ENCODE measurements at regions not wholly inside any gene's neighbourhood (a gene's known extent, or its start where the extent isn't known, plus 50 kb on each side); places are given as distances from the start of the nearest gene placed in this dataset.
"Not testable (repeated sequence)": the region's sequence is repeated elsewhere in the genome, so short reads cannot be mapped to it uniquely, and the experiment has no call there.

DNA sequence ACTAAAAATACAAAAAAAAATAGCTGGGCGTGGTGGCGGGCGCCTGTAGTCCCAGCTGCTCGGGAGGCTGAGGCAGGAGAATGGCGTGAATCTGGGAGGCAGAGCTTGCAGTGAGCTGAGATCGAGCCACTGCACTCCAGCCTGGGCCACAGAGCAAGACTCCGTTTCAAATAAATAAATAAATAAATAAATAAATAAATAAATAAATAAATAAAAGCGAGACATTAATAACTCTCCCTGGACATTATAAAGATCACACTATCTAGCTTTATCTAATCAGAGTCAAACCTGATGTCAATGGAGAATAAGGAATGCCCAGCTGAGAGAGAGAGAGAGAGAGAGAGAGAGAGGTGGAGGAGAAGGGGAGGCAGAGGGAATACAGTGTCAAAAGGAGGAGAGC is 476.2 kb downstream of the FBXO15 start:
- not testable (repeated sequence) for DNase-seq

DNA sequence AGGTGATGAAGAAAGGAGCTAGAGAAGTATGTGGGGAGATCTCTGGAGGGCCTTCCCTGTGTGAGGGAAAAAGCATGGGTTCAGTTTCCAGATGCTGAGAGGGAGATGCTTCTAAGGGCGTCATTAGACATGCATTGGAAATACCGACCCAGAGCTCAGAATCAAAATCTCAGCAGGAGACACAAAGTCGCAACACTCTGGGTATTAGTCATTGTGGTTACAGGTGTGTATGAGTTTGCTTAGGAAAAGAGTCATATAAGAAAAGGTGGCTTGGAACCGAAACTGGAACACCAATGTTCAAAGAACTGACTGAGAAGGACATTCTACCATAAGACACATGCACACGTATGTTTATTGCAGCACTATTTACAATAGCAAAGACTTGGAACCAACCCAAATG is 477.1 kb downstream of the FBXO15 start:
- DNase-seq, result no peak

DNA sequence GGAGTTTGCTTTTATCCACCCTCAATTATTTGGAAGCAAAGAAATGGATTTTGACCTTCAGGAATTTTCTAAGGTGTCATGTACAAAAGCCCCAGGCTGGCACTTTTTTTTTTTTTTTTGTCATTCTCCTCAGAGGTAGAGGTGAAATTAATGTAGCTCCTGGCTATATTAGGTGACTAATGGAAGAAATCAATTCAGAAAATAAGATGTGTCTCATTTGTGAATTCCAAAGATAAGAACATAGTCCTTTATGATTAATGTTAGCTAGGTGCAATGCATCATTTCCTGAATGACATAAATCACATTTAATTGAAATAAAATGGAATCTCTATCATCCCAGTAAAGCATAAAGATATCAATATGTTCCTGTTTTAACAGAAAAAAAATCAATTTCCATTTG is 477.6 kb downstream of the FBXO15 start:
- DNase-seq, result no peak

DNA sequence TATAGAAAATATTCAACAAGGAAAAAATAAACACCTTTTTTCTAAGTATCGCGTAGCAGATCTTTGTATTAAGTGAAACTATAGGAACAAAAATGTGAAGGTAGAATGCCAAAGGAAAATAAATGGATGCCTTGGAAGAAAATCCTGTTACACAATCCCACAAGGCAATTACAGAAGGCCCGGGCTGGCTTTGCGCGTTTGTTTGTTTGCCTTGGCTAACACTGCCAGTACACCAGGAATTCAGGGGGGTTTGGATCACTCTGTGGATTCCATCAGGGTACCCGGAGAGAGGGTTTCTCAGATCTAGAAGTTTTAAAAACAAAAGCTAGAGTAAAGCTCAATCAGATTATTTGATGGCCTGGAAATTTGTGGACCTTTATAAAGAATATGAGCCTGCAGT is 478.3 kb downstream of the FBXO15 start:
- no peak for DNase-seq

DNA sequence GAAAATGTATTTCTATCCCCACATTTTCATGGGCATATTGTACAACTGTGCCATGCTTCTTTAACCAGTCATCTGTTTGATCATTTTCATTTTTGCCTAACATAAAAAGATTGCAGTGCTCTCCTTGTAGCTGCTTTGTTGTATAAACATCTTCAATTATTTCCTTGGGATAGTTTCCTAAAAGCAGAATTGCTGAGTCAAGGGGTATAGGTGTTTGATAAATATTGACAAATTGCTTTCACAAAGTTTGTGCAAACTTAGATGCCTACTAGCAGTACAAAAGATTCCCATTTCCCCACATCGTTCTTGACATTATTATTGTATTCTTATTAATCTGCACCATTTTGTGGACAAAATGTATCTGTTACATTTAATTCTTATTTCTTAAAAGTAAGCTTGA is 479.6 kb downstream of the FBXO15 start:
- no peak for DNase-seq

DNA sequence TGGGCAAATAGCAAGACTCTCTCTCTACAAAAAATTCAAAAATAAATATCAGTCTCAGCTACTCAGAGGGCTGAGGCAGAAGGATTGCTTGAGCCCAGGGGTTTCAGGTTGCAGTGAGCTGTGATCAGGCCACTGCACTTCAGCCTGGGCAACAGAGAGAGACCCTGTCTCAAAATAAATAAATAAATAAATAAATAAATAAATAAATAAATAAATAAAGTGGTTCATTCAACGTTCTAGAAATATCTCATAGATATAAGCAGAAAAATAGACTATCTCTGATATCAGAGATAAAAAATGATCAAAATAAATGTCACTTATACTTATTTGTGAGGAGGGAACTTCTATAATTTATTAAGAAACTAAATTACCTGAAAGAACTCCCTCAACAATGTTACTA is 480.9 kb downstream of the FBXO15 start:
- no peak for DNase-seq

DNA sequence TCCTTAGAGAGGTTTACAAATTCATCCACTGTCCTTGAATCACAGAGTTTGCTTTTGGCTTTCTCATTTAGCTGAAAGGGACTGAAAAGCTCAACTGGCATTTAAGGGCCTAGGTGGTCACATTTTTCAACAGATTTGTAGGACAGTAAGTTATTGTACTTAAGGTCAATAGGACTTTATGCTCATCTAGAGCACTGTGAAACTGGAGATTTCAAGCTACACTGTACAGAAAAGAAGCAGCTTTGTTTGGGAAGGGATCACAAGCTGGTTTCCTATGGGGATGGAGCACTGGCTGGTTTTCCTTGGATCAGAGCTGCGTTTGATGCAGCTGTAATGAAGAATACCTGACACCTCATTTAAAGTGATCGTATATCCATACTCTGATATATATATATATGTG is 482.7 kb downstream of the FBXO15 start:
- no peak for DNase-seq

DNA sequence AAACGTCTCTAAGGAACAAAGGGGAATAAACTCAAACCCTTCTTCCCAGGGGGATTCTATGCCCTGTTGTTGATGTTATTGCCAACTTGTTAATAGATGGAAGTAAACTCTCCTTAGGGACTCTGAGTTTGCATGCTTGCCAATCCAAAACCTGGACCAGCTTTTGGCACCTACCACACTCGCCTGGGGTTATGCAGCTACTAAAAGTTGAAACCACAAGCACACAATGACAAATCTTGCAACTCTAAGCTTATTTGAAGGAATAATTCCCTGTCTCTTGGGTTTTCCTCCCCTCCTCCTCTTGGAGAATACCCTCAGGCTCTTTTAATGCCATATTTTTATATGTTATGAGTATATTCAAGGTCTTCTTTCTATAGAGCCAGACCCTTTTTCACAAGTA is 484.1 kb downstream of the FBXO15 start:
- DNase-seq, result no peak

DNA sequence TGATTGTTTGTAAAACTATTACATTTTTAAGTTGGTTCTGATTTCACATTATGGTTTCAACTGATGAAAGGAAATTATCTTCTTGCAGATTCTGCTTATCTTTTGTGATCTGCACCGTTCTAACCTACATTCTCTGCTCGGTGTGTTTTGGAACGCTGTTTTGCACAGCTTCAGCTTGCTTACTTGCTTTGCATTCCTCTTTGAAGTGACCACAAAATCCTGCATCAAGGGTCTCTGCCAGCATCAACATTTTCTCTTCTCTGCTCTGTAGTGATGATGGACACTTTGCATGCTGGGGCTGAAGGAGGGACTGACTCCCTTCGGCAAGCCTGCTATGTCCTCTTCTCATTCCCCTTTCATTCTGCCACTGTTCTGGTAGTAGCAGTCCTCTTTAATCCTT is 485.2 kb downstream of the FBXO15 start:
- DNase-seq, result no peak

DNA sequence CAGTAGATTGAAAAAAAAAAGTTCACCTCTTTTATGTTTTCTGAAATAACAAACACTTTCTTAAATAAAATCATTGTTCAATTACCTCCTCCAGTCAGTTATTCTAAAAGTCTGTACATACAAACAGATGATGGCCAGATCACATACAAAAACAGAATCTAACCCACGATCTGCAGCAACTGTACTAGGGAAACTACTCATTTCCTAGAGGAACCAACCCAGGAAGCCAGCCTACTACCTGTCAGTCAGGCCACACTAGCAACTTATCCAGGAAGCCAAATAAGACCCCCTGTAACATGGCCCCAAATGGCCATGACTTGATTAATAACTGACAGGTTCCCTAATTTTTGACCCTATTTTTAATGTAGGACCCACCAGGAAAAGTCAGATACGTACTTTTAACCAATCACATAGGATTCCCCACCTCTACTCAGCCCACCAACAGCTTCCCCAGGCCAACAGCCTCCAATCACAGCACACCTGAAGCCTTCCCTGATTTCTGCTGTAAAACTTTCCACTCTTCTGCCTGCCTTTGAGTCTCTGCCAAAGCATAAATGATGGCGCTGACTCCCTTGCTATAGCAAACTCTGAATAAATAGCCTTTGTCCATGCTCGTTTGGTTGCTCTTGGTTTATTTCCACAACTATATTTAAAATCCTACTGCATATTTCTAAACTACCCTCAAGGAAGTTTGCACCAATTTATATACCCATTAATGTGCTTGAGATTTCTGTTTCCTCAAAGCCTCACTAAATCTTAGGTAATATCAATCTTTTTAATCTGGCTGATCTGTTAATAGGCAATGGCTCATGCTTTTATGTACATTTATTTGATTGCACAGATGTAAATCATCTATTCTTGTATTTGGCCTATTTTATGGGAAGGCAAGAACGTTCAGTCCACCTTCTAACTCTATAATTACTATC is 486.4 kb downstream of the FBXO15 start:
- DNase-seq, result no peak

DNA sequence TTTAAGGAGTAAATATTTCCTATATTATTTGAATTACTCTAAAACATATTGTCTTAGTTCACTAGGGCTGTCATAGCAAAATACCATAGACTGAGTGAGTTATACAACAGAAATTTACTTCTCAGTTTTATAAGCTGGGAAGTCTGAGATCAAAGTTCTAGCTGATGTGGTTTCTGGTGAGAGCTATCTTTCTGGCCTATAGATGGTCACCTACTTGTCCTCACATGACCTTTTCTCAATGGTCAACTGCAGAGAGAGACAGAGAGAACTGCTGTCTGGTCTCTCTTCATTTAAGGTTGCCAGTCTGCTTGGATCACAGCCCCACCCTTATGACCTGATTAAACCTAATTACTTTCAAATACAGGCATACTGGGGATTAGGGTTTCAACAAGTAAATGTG is 490.9 kb downstream of the FBXO15 start:
- DNase-seq, result no peak

DNA sequence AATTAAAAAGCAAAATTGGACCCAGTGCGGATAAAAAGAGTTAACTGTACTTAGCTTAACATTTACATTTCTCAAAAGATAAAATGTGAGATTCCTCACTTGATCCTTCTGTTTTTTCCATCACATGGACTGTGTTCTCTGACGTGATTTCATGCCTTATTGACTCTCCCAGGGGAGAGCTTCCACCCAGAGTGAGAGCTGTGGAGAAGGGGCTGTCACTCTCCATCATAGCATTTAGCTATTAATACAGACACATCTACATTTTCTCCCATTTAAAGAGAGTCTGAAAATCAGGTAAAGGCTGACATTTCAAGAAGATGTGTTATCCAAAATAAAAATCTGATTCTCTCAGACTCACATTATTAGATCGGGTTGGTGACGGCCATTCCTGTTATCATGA is 493.8 kb downstream of the FBXO15 start:
- DNase-seq, result no peak

DNA sequence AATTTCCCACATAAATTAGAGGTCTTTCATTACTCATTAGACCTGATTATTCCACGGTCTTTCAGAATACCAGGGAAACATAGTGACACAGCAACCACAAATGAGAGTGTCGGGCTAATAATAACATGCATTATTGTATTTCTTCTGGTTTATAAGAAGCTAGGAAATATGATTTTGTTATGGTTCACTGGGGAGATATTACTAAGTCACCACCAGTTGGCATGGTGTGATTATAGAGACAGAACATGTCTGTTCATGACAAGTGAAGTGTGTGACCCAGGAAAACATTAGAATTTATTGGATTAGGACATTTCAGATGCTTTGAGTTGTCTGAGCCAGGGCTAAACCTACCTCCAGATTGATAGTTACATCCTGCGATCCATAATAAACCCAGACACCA is 494.4 kb downstream of the FBXO15 start:
- no peak for DNase-seq

DNA sequence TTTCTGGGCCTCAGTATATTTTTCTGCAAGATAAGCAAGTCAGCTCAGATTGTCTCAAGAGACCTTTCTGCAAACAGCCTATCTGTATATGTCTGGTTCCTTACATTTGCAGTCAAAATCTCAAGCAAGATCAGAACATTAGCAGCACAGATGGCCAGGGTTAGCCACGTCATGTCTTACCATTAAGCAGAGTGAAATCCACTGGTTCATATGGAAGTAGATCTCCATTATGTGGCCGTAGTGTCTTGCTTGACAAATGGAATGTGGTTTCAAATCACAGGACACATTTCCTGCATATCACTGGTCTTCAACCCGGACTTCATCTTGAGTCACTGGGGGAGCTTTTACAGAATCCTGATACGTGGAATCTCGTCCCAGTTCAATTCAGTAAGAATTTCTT is 500.2 kb downstream of the FBXO15 start:
- no peak for DNase-seq

DNA sequence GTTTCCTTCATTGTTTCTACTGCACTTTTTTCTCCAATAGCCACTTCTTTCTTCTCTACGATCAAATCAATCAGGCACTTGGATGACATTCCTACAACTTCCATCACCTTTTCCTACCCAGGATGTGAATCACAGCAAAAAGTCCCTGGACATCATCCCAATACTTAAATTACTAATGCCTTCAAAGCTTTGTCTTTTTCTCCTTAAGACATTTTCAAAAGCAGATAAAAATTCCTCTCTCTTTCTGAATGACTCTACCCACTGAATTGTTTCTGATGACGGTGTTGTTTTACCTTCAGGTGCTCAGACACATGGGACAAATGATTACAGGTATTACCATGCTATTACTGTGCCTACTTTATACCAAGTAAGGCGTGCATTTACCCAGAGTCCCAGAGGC is 500.9 kb downstream of the FBXO15 start:
- no peak for DNase-seq

DNA sequence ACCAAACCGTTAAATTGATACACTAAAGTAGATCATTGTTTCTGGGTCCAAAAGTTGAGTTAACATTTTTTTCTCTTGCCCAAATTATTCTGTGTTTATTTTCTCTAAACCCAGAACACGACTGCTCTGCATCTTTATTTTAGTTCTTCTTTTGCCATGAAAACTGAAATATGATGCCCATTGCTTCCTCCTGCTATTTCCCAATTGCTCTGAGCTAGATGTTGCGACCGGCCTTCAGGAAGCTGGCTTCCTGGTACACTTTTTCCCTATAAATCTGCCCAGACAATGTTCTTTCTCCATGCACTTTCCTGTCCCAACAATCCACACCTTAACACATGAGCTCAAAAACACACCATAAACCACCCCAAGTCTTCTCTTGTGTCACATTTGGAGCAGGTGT is 501.4 kb downstream of the FBXO15 start:
- DNase-seq, result no peak

DNA sequence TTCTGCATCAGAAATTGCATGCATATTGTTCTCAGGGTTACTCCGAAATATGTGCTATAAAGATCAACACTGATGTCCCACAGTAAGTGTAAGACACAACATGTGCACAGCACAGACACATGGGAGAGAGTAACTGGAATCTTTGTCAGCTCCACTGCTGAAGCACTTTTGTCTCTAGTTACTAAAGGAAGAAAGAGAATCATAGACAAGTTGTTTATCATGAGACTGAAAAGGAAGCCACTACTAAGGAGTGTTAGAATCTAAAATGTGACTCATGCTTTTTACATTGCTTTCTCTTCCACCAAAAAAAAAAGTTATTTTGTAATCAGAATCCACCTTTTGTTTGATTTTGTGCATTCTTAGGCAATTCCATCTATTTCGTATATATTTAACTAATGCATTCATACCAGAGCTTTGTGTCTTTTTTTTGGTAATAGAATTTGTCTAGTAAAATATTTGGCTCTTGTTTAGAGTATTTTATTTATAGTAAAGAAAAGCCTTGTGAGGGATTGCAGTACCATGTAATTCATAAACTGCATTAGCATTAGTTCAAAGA is 502.4 kb downstream of the FBXO15 start:
- DNase-seq, result no peak

DNA sequence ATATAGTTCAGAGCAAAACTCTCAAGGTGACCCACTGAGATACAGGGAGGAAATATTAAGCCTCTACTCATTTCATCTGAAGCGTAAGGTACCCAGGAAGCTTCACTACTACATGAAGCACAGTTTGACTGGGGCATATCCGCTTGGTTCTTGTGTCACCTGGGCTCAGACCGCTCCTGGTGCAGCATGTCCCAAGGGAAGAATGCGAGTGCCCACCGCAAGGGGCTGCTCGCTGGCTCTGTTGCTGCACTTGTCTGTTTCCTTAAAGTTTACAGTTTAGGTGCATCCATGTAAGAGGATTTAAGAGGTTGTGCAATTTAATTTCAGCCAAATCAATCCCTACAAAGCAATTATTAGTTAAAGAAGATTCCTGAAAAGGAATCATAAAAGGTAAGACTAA is 507.8 kb downstream of the FBXO15 start:
- no peak for DNase-seq

DNA sequence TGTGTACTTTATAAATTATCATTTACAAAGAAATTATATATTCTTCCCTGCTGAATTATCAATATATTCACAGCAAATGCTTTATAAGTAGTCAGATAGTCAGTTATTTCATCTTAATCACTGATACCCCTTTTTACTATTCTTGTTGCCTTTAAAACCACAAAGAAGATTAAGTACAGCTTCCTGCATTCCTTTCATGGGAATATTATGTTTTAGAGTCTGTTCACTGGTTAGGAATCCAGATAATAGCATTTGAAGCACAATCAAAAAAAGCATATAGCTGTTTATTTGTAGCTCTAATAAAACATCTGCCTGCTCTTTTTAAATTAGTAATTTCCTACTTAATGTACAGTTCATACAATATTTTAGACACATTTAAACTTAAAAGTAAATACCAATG is 508.9 kb downstream of the FBXO15 start:
- DNase-seq, result no peak

DNA sequence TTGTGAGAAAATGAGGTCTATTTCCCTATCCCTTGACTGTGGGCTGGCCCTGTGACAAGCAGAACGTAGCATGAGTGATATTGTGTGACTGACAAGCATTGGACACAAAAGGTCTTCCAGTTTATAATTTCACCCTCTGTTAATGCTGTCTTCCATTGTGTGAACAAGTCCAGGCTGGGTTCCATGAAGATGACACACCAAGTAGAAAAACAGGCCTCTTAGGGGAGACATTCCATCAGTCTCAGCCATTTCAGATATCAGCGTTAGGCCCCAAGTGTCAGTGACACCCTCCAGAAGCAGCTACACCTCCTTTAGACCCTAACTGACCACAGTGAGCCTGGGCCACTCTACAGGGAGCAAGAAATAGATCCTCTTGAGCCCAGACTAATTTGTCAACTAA is 511.3 kb downstream of the FBXO15 start:
- DNase-seq, result no peak

DNA sequence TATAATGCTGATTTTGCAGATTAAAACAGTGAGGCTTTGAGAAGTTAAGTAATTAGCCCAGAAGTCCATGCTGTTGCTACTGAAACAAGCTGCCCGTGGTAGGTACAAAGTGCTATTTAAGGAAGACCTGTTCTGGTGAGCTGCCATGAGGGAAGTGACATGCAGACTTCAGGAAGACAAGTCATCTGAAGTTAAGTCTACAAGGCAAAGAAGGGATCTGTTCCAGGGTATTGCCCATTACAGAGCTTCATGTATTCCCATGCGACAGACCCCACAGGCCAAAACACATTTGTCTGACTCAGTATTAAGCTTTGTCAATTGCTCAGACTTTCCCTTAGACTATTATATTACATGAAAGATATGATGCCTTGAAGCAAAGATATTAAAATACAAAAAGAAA is 520.8 kb downstream of the FBXO15 start:
- no peak for DNase-seq

DNA sequence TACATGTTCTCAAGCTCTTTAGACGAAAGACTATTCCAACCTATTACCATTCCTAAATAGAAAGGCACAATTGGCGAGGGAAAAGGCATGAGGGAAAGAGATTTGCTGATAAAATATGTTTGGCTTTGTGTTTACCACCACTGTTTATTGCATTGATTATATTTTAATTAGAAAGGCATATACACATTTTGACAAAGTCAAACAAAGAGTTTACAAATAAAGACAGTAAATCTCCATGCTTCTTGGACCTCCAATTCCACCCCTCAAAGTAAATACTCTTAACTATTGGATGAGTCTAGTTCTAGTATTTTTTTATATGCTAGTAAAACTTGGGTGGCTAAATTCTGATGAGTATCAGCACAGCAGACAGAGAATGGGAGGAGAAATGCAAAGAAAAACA is 521.4 kb downstream of the FBXO15 start:
- no peak for DNase-seq

DNA sequence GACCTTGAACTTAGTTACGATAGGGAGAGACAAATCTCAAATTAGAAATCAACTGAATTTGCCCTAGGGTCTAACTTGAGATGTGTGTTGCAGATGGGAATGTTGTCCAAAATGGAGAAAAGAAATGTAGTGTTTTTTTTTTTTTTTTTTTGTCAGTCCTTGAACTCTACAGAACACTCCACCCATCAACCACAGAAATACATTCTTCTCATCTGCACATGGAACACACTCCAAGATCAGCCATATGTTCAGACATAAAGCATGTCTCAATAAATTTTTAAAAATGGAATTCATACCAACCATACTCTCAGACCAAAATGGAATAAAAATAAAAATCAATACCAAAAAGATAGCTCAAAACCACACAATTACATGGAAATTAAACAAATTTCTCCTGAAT is 526.5 kb downstream of the FBXO15 start:
- DNase-seq, result no peak

DNA sequence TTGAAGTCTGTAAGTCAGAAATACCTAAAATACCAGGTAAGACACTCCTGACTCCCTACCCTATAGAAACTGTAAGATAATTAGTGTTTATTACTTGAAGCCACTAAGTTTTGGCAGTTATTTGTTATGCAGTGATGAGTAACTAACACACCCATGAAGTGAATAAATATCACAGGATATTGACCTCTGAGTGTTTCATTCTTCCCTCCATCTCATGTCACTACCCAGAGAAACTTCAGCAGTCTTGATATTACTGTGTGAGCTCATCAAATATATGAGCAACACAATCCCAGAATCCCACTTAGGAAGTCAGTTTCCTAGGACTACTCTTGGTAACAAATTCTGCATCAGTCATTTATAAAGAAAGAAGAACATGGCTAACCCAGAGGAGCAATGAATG is 529.7 kb downstream of the FBXO15 start:
- DNase-seq, result no peak

DNA sequence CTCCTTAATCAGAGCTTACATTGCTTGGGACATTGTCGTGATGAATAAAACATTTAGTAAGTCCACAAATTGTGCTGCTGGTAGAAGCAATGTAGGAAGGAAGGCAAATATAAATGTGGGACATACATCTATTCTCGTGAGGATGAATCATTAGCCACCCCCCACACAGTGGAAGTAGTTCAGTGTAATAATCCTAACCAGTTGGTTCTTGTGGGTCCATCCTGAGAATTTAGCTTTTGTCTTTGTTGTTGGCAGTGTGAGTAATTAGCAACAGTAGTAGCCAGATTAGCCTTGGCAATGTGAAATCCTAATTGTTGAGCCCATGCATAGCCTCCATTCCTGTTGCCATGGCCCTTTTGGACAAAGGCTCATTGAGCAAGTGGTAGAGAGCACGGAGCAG is 532.1 kb downstream of the FBXO15 start:
- DNase-seq, result no peak

All from GF-D8 (cell line).